22Rv1 (cell line): ENCODE measurements at regions not wholly inside any gene's neighbourhood (a gene's known extent, or its start where the extent isn't known, plus 50 kb on each side); places are given as distances from the start of the nearest gene placed in this dataset.

Experiments
- ZFX ChIP-seq: fragments of 450-650 bp; IDR thresholded peaks from 2 replicates; pipeline ENCODE4 v1.6.1; 2017; ENCODE audit warnings: antibody characterized with exemption, borderline replicate concordance
- TF ChIP-seq, protein P1 (sequence below): fragments of 450-650 bp; IDR thresholded peaks from 2 replicates; pipeline ENCODE4 v1.5.1; 2017; ENCODE audit warnings: mild to moderate bottlenecking

DNA sequence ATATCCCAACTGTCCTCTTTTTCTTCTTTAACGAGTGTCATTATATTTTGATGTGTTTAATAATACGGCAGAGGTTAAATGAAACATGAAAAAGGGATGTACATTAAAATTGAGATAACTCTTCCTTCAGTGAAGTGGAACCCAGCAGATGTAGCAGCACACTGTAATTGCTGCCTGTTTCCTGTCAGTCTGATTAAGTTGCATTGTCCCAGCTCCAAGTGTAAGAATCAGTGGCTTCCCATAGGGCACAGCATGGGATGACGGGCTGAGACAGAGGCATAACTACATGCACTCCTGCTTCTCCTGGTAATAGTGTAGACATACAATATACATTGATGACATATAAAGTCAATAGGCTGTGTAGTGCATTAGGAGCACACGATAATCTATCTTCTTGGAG, 175.8 kb upstream of the TCF4 start:
- TF ChIP-seq, protein P1, sequence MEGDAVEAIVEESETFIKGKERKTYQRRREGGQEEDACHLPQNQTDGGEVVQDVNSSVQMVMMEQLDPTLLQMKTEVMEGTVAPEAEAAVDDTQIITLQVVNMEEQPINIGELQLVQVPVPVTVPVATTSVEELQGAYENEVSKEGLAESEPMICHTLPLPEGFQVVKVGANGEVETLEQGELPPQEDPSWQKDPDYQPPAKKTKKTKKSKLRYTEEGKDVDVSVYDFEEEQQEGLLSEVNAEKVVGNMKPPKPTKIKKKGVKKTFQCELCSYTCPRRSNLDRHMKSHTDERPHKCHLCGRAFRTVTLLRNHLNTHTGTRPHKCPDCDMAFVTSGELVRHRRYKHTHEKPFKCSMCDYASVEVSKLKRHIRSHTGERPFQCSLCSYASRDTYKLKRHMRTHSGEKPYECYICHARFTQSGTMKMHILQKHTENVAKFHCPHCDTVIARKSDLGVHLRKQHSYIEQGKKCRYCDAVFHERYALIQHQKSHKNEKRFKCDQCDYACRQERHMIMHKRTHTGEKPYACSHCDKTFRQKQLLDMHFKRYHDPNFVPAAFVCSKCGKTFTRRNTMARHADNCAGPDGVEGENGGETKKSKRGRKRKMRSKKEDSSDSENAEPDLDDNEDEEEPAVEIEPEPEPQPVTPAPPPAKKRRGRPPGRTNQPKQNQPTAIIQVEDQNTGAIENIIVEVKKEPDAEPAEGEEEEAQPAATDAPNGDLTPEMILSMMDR: no peak
- no peak for TF ChIP-seq ZFX
